ENCODE measurements at regions not wholly inside any gene's neighbourhood (a gene's known extent, or its start where the extent isn't known, plus 50 kb on each side); places are given as distances from the start of the nearest gene placed in this dataset.

DNA sequence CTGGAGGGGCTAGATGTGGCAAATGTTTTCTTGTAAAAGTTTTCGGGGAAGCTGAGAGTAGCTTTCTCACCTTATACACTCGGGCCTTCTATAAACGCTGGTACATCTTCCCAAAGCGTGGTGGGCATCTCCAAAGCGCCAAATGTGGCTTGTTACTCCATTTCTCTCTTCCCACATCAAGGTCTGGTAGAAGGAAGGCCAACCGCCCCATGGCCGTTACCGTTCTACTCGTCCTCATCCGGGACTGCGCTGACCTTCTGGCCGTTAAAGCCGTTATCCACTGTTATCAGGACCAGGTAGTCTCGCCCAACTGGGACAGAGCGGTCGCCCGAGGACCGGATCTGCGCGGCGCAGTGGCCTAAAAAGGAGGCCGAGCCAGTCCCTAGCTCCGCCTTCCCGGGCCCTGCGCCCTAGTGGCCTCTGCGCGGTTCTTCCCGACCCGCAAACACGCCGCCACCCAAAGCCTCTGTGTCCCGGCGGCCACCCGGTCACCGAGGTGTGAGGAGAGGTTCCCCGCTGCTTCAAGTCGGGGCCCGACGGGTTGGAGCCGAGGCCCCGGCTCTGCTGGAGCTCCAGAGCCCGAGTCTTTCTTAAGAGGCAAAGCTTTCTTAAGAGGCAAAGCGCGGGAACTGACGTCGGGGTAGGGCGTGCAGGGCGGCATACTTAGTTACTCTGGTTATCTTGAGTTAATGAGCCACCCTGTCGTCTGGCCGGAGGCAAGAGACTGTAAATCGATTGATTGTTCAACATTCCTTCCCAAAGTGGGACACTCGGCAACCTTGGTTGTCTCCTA is 90.5 kb downstream of the GPX5 start (continued):
- TF ChIP-seq JUN (CRISPR knock-in tag; IDR thresholded peaks at IDR 0.05): no peak
- TF ChIP-seq ESRRA (CRISPR knock-in tag; IDR thresholded peaks at IDR 0.05; ENCODE audit: borderline replicate concordance): no peak
- no peak for TF ChIP-seq IRF2 (CRISPR knock-in tag; IDR thresholded peaks at IDR 0.05; ENCODE audit: borderline replicate concordance, low read depth)
- TF ChIP-seq, protein P1, sequence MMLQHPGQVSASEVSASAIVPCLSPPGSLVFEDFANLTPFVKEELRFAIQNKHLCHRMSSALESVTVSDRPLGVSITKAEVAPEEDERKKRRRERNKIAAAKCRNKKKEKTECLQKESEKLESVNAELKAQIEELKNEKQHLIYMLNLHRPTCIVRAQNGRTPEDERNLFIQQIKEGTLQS (CRISPR knock-in tag; conservative IDR thresholded peaks at IDR 0.05): no peak
- 0 out of 2 replicates have a peak, but pooled peaks have one; percentile 53 for TF ChIP-seq ARID4B (CRISPR knock-in tag; IDR thresholded peaks at IDR 0.05; ENCODE audit: borderline replicate concordance)
- no peak for TF ChIP-seq GRHL2 (CRISPR knock-in tag; IDR thresholded peaks at IDR 0.05; ENCODE audit: insufficient replicate concordance, severe bottlenecking)
- peak; percentile 95 for TF ChIP-seq E2F5 (CRISPR knock-in tag; IDR thresholded peaks at IDR 0.05)
- TF ChIP-seq ZNF281 (CRISPR knock-in tag; IDR thresholded peaks at IDR 0.05): no peak
- peak; percentile 20; the same call in 1 of the 2 replicates for TF ChIP-seq FOXP1 (CRISPR knock-in tag; IDR thresholded peaks at IDR 0.05; ENCODE audit: borderline replicate concordance)
- no peak for TF ChIP-seq ZNF671 (CRISPR knock-in tag; IDR thresholded peaks at IDR 0.05)
- TF ChIP-seq ZSCAN18 (CRISPR knock-in tag; IDR thresholded peaks at IDR 0.05): no peak
- peak; percentile 96 for TF ChIP-seq ZNF121 (CRISPR knock-in tag; IDR thresholded peaks at IDR 0.05)
- no peak for TF ChIP-seq SMAD3 (CRISPR knock-in tag; IDR thresholded peaks at IDR 0.05; ENCODE audit: borderline replicate concordance)
- 0 out of 2 replicates have a peak, but pooled peaks have one; percentile 59 for TF ChIP-seq ETV6 (CRISPR knock-in tag; IDR thresholded peaks at IDR 0.05)
- TF ChIP-seq ATF1 (CRISPR knock-in tag; IDR thresholded peaks at IDR 0.05): no peak
- TF ChIP-seq, protein P2, sequence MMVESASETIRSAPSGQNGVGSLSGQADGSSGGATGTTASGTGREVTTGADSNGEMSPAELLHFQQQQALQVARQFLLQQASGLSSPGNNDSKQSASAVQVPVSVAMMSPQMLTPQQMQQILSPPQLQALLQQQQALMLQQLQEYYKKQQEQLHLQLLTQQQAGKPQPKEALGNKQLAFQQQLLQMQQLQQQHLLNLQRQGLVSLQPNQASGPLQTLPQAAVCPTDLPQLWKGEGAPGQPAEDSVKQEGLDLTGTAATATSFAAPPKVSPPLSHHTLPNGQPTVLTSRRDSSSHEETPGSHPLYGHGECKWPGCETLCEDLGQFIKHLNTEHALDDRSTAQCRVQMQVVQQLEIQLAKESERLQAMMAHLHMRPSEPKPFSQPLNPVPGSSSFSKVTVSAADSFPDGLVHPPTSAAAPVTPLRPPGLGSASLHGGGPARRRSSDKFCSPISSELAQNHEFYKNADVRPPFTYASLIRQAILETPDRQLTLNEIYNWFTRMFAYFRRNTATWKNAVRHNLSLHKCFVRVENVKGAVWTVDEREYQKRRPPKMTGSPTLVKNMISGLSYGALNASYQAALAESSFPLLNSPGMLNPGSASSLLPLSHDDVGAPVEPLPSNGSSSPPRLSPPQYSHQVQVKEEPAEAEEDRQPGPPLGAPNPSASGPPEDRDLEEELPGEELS (CRISPR knock-in tag; IDR thresholded peaks at IDR 0.05): no peak
- no peak for TF ChIP-seq TEAD1 (CRISPR knock-in tag; IDR thresholded peaks at IDR 0.05)
- TF ChIP-seq, protein P3, sequence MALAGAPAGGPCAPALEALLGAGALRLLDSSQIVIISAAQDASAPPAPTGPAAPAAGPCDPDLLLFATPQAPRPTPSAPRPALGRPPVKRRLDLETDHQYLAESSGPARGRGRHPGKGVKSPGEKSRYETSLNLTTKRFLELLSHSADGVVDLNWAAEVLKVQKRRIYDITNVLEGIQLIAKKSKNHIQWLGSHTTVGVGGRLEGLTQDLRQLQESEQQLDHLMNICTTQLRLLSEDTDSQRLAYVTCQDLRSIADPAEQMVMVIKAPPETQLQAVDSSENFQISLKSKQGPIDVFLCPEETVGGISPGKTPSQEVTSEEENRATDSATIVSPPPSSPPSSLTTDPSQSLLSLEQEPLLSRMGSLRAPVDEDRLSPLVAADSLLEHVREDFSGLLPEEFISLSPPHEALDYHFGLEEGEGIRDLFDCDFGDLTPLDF (CRISPR knock-in tag; IDR thresholded peaks at IDR 0.05): 0 out of 2 replicates have a peak, but pooled peaks have one; percentile 52
- TF ChIP-seq, protein P4, sequence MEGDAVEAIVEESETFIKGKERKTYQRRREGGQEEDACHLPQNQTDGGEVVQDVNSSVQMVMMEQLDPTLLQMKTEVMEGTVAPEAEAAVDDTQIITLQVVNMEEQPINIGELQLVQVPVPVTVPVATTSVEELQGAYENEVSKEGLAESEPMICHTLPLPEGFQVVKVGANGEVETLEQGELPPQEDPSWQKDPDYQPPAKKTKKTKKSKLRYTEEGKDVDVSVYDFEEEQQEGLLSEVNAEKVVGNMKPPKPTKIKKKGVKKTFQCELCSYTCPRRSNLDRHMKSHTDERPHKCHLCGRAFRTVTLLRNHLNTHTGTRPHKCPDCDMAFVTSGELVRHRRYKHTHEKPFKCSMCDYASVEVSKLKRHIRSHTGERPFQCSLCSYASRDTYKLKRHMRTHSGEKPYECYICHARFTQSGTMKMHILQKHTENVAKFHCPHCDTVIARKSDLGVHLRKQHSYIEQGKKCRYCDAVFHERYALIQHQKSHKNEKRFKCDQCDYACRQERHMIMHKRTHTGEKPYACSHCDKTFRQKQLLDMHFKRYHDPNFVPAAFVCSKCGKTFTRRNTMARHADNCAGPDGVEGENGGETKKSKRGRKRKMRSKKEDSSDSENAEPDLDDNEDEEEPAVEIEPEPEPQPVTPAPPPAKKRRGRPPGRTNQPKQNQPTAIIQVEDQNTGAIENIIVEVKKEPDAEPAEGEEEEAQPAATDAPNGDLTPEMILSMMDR (IDR thresholded peaks at IDR 0.05): no peak
- TF ChIP-seq KAT7 (CRISPR knock-in tag; IDR thresholded peaks at IDR 0.05; ENCODE audit: borderline replicate concordance): no peak
- TF ChIP-seq TEAD4 (CRISPR knock-in tag; IDR thresholded peaks at IDR 0.05): no peak
- TF ChIP-seq HMGA2 (CRISPR knock-in tag; IDR thresholded peaks at IDR 0.05): no peak
- no peak for TF ChIP-seq FOXJ3 (CRISPR knock-in tag; IDR thresholded peaks at IDR 0.05; ENCODE audit: borderline replicate concordance)
- TF ChIP-seq ZNF423 (CRISPR knock-in tag; IDR thresholded peaks at IDR 0.05): no peak

Measured in WTC11 (cell line).